ENCODE measurements at regions not wholly inside any gene's neighbourhood (a gene's known extent, or its start where the extent isn't known, plus 50 kb on each side); places are given as distances from the start of the nearest gene placed in this dataset.

DNA sequence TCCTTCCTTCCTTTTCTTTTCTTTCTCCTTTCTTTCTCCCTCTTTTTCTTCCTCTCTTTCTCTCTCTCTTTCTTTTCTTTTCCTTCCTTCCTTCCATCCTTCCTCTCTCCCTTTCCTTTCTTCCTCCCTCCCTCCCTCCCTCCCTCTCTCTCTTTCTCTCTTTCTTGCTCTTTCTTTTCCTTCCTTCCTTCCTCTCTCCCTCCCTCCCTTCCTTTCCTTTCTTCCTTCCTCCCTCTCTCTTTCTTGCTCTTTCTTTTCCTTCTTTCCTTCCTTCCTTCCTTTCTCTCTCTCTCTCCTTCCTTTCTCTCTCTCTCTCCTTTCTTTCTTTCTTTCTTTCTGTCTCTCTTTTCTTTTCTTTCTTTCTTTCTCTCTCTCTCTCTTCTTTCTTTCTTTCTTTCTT lies 207.6 kb downstream of the ATP23 start:
- TF ChIP-seq, protein P1, sequence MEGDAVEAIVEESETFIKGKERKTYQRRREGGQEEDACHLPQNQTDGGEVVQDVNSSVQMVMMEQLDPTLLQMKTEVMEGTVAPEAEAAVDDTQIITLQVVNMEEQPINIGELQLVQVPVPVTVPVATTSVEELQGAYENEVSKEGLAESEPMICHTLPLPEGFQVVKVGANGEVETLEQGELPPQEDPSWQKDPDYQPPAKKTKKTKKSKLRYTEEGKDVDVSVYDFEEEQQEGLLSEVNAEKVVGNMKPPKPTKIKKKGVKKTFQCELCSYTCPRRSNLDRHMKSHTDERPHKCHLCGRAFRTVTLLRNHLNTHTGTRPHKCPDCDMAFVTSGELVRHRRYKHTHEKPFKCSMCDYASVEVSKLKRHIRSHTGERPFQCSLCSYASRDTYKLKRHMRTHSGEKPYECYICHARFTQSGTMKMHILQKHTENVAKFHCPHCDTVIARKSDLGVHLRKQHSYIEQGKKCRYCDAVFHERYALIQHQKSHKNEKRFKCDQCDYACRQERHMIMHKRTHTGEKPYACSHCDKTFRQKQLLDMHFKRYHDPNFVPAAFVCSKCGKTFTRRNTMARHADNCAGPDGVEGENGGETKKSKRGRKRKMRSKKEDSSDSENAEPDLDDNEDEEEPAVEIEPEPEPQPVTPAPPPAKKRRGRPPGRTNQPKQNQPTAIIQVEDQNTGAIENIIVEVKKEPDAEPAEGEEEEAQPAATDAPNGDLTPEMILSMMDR (IDR thresholded peaks at IDR 0.05): no peak
- TF ChIP-seq ZFX (IDR thresholded peaks at IDR 0.05; ENCODE audit: borderline replicate concordance): no peak
